Lung (tissue), 11 donors: ENCODE measurements at regions not wholly inside any gene's neighbourhood (a gene's known extent, or its start where the extent isn't known, plus 50 kb on each side); places are given as distances from the start of the nearest gene placed in this dataset.

Source experiments
- ATAC-seq: fragments of 200-7000 bp; cut with Tn5 transposase; one replicate; pipeline ENCODE4 v1.9.1; 2020; ENCODE audit warnings: moderate number of reproducible peaks; ENCODE audit not compliant: insufficient read depth, low FRiP score
- DNase-seq, 3 donors: peaks; one replicate each; pipeline ENCODE4 v3.0.0-alpha.2; 2013 to 2017
- H3K27ac ChIP-seq, 2 donors: one replicate each; pipeline ENCODE4 v1.5.1; 2013; ENCODE audit warnings: mild to moderate bottlenecking in 2 of 2, moderate library complexity in 2 of 2, control low read depth in 1 of 2, inconsistent platforms in 1 of 2, low read depth in 1 of 2, low read length in 1 of 2
- H3K27me3 ChIP-seq, 3 donors: one replicate each; pipeline ENCODE4 v1.5.1; 2013; ENCODE audit warnings: low read length in 2 of 3; ENCODE audit not compliant: control insufficient read depth in 3 of 3, insufficient read depth in 3 of 3
- H3K36me3 ChIP-seq, 4 donors: one replicate each; pipeline ENCODE4 v1.5.1; 2013; ENCODE audit warnings: low read length in 4 of 4, mild to moderate bottlenecking in 1 of 4, moderate library complexity in 1 of 4; ENCODE audit not compliant: control insufficient read depth in 4 of 4, insufficient read depth in 4 of 4
- H3K4me1 ChIP-seq, 5 donors: one replicate each; pipeline ENCODE4 v1.5.1; 2013; ENCODE audit warnings: low read length in 5 of 5, mild to moderate bottlenecking in 2 of 5, moderate library complexity in 1 of 5; ENCODE audit not compliant: control insufficient read depth in 5 of 5, insufficient read depth in 5 of 5
- H3K4me3 ChIP-seq: one replicate; pipeline ENCODE4 v1.5.1; 2013; ENCODE audit warnings: mild to moderate bottlenecking, control low read depth, moderate library complexity
- H3K9ac ChIP-seq, 2 donors: one replicate each; pipeline ENCODE4 v1.5.1; 2013; ENCODE audit warnings: low read length in 2 of 2, control low read depth in 1 of 2; ENCODE audit not compliant: insufficient read depth in 1 of 2
- H3K9me3 ChIP-seq, 4 donors: one replicate each; pipeline ENCODE4 v1.5.1; 2013; ENCODE audit warnings: low read length in 3 of 4, mild to moderate bottlenecking in 1 of 4, moderate library complexity in 1 of 4; ENCODE audit not compliant: control insufficient read depth in 4 of 4, insufficient read depth in 3 of 4
- WGBS, 2 donors: extraction: QIAGEN DNeasy Blood & Tissue Kit; methylation state at CpG; one replicate each; pipeline ENCODE4 v1.1.7; 2013; 5-methylcytosine and 5-hydroxymethylcytosine counted together
- TF ChIP-seq, protein P1 (sequence below): IDR thresholded peaks from 2 replicates; pipeline ENCODE4 v1.5.1; 2012; ENCODE audit warnings: mild to moderate bottlenecking; ENCODE audit errors: control extremely low read depth, extremely low read depth
- donor health status: control.
- donor health status: control.
- donor health status: Bipolar disorder and iron deficiency.
- donor health status: healthy.
- donor health status: DM: yes; HTN: yes; CAD: no.

DNA sequence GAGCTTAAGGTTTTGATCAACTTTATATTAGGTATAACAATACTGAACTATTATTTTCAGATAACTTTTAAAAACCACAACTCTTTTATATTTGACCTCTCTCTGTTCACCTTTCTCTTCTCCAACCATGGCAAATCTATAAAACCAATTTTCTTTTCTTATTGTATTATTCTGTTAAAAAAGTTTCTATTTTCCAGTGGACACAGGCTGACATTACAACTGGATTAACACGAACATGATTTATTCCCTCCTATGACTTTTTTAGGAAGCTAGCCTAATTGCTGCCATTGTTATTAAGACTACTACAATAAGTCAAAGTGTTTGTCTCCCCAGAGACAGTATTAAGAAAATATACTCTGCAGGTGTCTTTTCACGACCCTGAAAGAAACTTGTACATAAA lies 2291.1 kb upstream of the PCDH20 start:
- H3K9me3 ChIP-seq: no peaks in the 10 kb centered on the region
- ATAC-seq: no peak
- WGBS, 2 donors: 51 to 57% methylated on average over 2 of the region's 2 CpGs
- H3K9ac ChIP-seq: no peak overlapping the region
- H3K27me3 ChIP-seq: no peaks in the 10 kb centered on the region
- H3K4me1 ChIP-seq: no peaks in the 10 kb centered on the region
- TF ChIP-seq, protein P1, sequence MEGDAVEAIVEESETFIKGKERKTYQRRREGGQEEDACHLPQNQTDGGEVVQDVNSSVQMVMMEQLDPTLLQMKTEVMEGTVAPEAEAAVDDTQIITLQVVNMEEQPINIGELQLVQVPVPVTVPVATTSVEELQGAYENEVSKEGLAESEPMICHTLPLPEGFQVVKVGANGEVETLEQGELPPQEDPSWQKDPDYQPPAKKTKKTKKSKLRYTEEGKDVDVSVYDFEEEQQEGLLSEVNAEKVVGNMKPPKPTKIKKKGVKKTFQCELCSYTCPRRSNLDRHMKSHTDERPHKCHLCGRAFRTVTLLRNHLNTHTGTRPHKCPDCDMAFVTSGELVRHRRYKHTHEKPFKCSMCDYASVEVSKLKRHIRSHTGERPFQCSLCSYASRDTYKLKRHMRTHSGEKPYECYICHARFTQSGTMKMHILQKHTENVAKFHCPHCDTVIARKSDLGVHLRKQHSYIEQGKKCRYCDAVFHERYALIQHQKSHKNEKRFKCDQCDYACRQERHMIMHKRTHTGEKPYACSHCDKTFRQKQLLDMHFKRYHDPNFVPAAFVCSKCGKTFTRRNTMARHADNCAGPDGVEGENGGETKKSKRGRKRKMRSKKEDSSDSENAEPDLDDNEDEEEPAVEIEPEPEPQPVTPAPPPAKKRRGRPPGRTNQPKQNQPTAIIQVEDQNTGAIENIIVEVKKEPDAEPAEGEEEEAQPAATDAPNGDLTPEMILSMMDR: no peak
- no peak overlapping the region for H3K27ac ChIP-seq
- H3K36me3 ChIP-seq: no peaks in the 10 kb centered on the region
- no peak for DNase-seq
- no peak overlapping the region for H3K4me3 ChIP-seq

DNA sequence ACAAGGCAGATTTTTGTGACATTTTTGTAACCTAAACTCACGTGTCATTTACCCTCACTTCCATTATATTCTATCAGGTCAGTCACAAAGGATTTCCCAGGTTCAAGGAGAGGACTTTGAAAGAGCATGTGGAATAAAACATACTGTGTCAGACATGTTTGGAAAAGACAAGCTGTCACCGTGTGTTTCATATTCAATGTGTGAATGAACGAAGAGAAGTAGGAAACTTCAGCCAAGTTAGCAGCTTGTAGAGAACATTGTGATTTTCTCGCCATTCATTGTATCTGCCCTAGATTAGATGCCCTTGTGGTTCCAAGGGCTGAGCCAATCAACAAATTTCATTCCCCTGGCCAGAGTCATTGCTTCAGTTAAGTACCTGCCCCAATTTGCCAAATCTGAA lies 2288.9 kb upstream of the PCDH20 start:
- Histone ChIP-seq H3K27me3 (no peaks in the 10 kb centered on the region), H3K4me1 (no peaks in the 10 kb centered on the region), H3K36me3 (no peaks in the 10 kb centered on the region), H3K9me3 (peaks cover 0 to 4% (median 0%) of the 10 kb centered on the region in 4 donors), H3K27ac (no peak overlapping the region), H3K4me3 (no peak overlapping the region), H3K9ac (no peak overlapping the region)
- WGBS, 2 donors: 77 to 82% methylated on average over 4 of the region's 4 CpGs
- ATAC-seq: no peak
- DNase-seq: no peak
- TF ChIP-seq, protein P1: no peak

DNA sequence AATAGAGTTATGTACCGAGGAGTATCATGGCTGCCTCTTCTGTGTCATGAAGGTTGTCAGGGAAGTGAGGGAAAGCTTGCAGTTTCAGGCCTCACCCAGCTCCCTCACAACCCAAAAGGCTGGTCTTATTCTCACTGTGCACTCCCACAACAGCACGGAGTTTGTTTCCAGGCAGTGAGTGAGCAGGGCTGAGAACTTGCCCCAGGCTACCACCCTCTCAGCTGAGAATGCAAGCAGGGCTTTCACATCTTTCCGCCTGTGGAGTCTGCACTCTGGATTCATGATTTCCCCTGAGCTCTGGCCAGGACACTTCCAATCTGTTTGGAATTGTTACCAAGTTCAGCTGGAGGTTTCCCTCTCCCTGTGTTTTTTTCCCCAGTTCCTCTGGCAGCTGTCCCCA lies 2284.7 kb upstream of the PCDH20 start:
- DNase-seq: no peak
- Histone ChIP-seq H3K27me3 (no peaks in the 10 kb centered on the region), H3K9me3 (peaks cover 0 to 4% (median 0%) of the 10 kb centered on the region in 4 donors), H3K27ac (no peak overlapping the region), H3K4me3 (no peak overlapping the region), H3K9ac (no peak overlapping the region), H3K4me1 (no peaks in the 10 kb centered on the region), H3K36me3 (no peaks in the 10 kb centered on the region)
- 83 to 85% methylated on average over 3 of the region's 3 CpGs for WGBS, 2 donors
- TF ChIP-seq, protein P1: no peak
- no peak for ATAC-seq

DNA sequence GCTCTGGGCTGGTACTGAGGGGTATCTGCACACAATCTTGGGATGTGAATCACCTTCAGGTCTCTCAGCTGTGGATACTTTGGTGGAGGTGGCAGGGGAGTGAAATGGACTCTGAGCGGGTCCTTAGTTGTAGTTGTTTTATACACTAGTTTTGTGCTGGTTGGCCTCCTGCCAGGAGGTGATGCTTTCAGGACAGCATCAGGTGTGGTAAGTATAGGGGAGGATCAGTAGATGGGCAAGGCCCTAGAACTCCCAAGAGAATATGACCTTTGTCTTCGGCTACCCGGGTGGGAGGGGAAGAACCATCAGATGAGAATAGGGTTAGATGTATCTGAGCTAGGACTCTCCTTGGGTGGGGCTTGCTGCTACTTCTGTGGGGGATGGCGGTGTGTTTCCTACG lies 2284.3 kb upstream of the PCDH20 start:
- Histone ChIP-seq H3K9ac (no peak overlapping the region), H3K4me1 (no peaks in the 10 kb centered on the region), H3K36me3 (no peaks in the 10 kb centered on the region), H3K27me3 (no peaks in the 10 kb centered on the region), H3K9me3 (peaks cover 0 to 4% (median 0%) of the 10 kb centered on the region in 4 donors), H3K4me3 (no peak overlapping the region), H3K27ac (no peak overlapping the region)
- ATAC-seq (no peak), DNase-seq (no peak)
- 88 to 95% methylated on average over 5 of the region's 5 CpGs for WGBS, 2 donors
- TF ChIP-seq, protein P1: no peak
